ENCODE measurements at regions not wholly inside any gene's neighbourhood (a gene's known extent, or its start where the extent isn't known, plus 50 kb on each side); places are given as distances from the start of the nearest gene placed in this dataset.

DNA sequence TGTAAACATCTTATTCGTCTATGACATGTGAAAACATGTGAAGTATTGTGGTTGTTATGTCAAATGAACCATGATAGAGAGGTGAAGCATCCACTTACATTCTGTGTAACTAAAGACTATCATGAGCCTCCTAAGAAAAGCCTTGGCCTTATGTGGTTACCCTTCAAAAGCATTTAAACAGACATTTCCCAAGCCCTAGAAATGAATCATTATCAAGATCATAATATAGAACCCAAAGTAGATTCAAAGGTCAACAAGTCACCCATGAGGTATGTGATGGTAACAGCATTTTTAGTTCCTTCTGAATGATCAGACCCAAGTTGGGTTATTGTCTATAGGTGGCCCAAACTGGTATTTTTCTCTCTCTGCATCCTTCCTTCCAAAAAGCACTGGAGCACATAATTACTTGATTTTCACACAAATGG, 408.0 kb downstream of the TBL1XR1 start:
- DNase-seq: no peak

GRCh38 chr3:176787506-176787905, 409.8 kb downstream of the TBL1XR1 start:
- DNase-seq: no peak

DNA sequence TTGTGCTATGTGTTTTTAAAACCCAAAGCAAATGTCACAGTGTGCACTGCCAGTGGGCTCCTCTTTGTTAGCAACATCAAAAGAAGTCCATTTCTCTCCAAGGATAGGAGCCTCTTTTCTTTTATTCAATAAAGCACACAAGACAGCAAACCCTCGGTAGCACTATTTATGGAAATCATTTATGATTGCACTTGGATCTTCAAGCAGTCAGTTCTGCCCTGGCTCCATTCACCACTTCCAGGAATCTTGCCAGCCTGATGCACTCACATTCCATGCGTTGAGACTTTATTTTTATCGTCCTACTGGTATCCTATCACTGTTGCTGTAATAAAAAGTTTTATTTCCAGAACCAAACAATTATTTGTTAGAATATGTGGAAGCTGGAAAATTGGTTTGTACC, 412.1 kb downstream of the TBL1XR1 start:
- no peak for DNase-seq

- DNase-seq: no peak
Observed at GRCh38 chr3:176780766-176781165, 416.5 kb downstream of the TBL1XR1 start.

DNA sequence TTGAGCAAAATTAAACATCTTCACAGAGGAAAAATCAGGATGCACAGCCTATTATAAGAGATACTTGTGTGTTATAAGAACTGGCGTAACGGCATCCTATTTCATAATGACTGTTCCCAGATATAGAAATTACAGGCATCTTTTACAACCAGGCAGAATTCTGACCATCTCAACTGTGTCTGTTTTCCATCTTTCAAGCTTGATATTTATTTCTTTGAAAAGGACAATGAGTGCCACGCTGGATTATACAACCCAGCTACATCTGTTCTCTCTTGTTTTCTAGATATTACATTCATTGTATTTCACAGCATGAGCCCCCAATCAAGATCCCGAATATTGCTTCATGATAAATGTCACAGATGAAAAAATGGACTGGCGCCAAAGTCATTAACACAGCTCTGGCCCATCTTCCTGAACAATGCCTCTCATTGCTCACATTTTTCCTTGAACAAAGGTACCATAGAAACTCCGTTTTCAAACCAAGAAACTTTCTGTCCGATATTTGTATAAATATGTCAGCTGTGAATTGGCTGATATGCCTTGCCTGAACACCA, 420.6 kb downstream of the TBL1XR1 start:
- DNase-seq: no peak

DNA sequence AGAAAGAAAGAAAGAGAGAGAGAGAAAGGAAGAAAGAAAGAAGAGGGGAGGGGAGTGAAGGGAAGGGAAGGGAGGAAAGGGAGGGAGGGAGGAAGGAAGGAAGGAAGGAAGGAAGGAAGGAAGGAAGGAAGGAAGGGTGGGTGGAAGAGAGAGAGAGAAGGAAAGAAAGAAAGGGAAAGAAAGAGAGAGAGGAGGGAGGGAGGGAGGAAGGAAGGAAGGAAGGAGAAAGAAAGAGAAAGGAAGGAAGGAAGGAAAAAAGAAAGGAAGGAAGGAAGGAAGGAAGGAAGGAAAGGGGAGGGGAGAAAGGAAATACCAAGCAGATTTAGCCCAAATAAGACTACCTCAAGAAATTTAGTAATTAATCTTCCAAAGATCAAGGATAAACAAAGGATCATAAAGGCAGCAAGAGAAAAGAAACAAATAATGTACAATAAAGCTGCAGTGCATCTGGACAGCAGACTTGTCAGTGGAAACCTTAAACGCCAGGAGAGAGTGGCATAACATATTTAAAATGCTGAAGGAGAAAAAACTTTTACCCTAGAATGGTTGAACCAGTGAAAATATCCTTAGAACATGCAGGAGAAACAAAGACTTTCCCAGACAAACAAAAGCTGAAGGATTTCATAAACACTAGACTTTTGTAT, 427.6 kb downstream of the TBL1XR1 start:
- DNase-seq: no peak

GRCh38 chr3:176767385-176767784, 429.9 kb downstream of the TBL1XR1 start:
- DNase-seq: no peak

DNA sequence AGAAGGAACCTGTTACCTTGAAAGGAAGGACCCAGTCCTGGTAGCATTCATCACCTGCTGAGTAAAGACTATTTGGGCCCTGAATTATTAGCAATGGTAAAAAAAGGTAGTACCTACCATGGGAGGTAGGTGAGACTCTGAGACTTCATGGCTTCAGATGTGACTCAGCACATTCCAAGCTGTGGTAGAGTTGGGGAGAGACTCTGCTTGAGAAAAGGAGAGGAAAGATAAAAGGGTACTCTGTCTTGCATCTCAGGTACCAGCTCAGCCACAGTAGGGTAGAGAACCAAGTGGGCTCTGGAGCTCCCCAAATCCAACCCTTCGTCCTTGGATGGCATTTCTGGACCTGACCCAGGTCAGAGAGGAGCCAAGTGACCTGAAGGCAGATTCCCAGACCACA, 430.4 kb downstream of the TBL1XR1 start:
- no peak for DNase-seq

- no peak for DNase-seq
Observed at GRCh38 chr3:176765382-176765900, 431.8 kb downstream of the TBL1XR1 start.

- DNase-seq: no peak
Observed at GRCh38 chr3:176759815-176760506, 437.3 kb downstream of the TBL1XR1 start.

GRCh38 chr3:176757429-176757828, 439.9 kb downstream of the TBL1XR1 start:
- no peak for DNase-seq

GRCh38 chr3:176755977-176756376, 441.3 kb downstream of the TBL1XR1 start:
- DNase-seq: no peak

DNA sequence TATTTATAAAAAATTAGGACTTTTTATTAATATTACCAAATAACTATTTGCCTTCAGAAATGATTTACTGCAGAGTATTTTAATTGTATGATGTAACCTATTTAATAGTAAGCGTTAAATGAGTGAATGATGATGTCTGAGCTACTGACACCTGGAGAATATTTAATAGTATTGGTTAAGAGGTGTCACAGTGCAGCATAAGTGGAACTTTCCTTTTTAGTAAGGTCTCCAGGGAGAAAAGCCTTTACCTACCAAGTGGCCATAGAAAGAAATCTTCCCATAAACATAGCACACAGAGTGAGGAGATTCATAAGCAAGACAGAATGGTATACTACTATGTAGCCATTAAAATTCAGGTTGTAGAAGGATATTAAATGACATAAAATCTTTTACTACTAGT, 441.7 kb downstream of the TBL1XR1 start:
- DNase-seq: no peak

- DNase-seq: no peak
Observed at GRCh38 chr3:176741664-176742047, 455.6 kb downstream of the TBL1XR1 start.

- DNase-seq: no peak
Observed at GRCh38 chr3:176740906-176741663, 456.2 kb downstream of the TBL1XR1 start.

- no peak for DNase-seq
Observed at GRCh38 chr3:176739159-176739558, 458.1 kb downstream of the TBL1XR1 start.

- DNase-seq: no peak
Observed at GRCh38 chr3:176737480-176738110, 459.7 kb downstream of the TBL1XR1 start.

- no peak for DNase-seq
Observed at GRCh38 chr3:176734146-176734545, 463.1 kb downstream of the TBL1XR1 start.

- no peak for DNase-seq
Observed at GRCh38 chr3:176724394-176724759, 472.9 kb downstream of the TBL1XR1 start.

DNA sequence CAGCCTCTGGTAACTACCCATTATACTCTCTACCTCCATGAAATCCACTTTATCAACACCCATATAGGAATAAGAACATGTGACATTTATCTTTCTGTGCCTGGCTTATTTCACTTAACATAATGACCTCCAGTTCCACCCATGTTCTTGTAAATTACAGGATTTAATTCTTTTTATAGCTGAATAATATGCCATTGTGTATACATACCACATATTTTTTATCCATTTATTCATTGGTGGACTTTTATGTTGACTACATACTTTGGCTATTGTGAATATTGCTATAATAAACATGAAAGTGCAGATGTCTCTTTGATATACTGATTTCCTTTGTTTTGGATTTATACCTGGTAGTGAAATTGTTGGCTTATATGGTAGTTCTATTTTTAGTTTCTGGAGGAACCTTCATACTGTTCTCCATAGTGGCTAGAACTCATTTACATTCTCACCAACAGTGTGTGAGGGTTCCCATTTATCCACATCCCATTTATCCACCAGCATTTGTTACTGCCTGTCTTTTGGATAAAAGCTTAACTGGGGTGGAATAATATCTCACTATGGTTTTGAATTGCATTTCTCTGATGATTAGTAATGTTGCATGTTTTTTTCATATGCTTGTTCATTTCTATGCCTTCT, 473.4 kb downstream of the TBL1XR1 start:
- no peak for DNase-seq

GRCh38 chr3:176714034-176714433, 483.2 kb downstream of the TBL1XR1 start:
- no peak for DNase-seq

DNA sequence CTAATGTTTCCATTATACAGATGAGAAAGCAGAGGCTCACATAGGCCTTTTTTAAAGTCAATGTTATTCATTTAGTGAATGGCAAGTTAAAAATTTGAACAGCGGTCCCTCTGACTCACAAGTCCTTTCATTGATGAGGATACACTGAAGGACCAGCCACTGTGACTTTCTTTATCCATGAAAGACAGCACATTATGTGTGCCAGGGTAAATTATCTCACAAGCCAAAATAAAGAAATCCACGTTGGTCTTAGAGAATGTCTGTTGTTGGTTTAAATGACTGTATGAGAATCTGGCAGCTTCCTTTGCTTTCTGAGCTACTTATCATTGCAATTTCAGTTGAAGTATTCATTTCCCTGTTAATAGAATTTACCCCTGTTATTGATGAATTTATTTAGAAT, 485.1 kb downstream of the TBL1XR1 start:
- no peak for DNase-seq

DNA sequence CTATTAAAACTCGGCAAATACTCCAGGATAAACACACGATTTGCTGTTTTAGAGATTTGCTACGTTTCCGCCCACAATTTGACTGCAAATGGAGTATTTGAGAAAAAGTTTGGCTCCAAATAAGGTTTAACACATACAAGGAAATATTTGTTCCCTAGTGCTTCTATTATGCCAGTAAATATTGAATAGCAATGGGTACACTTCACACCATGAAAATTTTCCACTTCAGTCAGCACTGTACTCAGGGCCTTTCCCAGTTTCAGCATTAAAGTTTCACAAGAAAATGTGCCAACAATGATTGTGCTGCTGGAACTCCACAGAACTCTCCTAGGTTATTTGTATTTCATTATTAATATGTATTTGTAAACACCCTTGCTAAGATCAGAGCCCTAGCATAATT, 498.0 kb downstream of the TBL1XR1 start:
- DNase-seq: no peak

Data from OCI-M1 (cell line).